K562 (cell line): ENCODE measurements at regions not wholly inside any gene's neighbourhood (a gene's known extent, or its start where the extent isn't known, plus 50 kb on each side); places are given as distances from the start of the nearest gene placed in this dataset.

Experiments used
- ATAC-seq: fragments of 200-7000 bp; cut with Tn5 transposase; 3 replicates; pipeline ENCODE4 v1.9.1; 2020; ENCODE audit warnings: moderate library complexity
- BruUV-seq: library from RNA; stranded (reverse); fragments of 400-500 nt; replicated peaks from 2 replicates; lab custom pipeline; 2021; lab: Mats Ljungman, UMichigan
- CTCF ChIA-PET: fragments of 300-600 bp; formaldehyde crosslinking; extraction: SDS; loops from one replicate; lab custom pipeline; 2021; ENCODE audit warnings: low intra/inter-chr PET ratio; lab: Yijun Ruan, JAX
- POLR2A ChIA-PET: fragments of 300-600, 350-650 bp; sonication (Branson Sonifier 250); formaldehyde crosslinking; extraction: SDS; loops from one replicate; lab custom pipeline; 2021; ENCODE audit warnings: antibody characterized with exemption, inconsistent platforms; lab: Yijun Ruan, JAX
- DNase-seq, 4 experiments: peaks; one replicate each; pipeline versions ENCODE4 v3.0.0 to v3.0.0-alpha.2; 2011 to 2018; ENCODE audit warnings: low spot score in 3 of 4, mixed read lengths in 3 of 4; ENCODE audit errors: extremely low read depth in 1 of 4
- FAIRE-seq: peaks from 2 replicates; lab custom pipeline; 2011; peaks lifted over from hg19 to GRCh38; lab: Jason Lieb, UNC
- H2AFZ ChIP-seq: 2 replicates; pipeline ENCODE4 v1.6.0; 2011; ENCODE audit warnings: low read depth, low read length, control low read depth, inconsistent platforms
- H3K27ac ChIP-seq: fragments of 200-600 bp; 3 replicates; pipeline ENCODE4 v1.8.0; 2011; ENCODE audit warnings: low read depth, mild to moderate bottlenecking, control low read depth, inconsistent platforms, low read length, moderate library complexity, mixed read lengths; ENCODE audit errors: extremely low read depth
- H3K27me3 ChIP-seq, 2 experiments: fragments of 300-600 bp in 1 of 2; 2 replicates in 1 of 2; 3 replicates in 1 of 2; pipeline versions ENCODE4 v1.6.0 to v1.8.0; 2011; ENCODE audit warnings: inconsistent platforms in 2 of 2, low read length in 2 of 2, mild to moderate bottlenecking in 1 of 2, mixed read lengths in 1 of 2, moderate library complexity in 1 of 2; ENCODE audit not compliant: control insufficient read depth in 2 of 2, insufficient read depth in 2 of 2
- H3K36me3 ChIP-seq: fragments of 300-600 bp; 3 replicates; pipeline ENCODE4 v1.8.0; 2011; ENCODE audit warnings: mild to moderate bottlenecking, low read length, inconsistent platforms; ENCODE audit not compliant: control insufficient read depth, insufficient read depth
- H3K4me1 ChIP-seq, 2 experiments: fragments of 200-600 bp in 1 of 2; replicated peaks in 1 of 2; 2 replicates in 1 of 2; 3 replicates in 1 of 2; pipeline versions ENCODE4 v1.5.1 to v1.8.0; 2011; ENCODE audit warnings: inconsistent platforms in 2 of 2, low read length in 2 of 2, mild to moderate bottlenecking in 1 of 2, mixed read lengths in 1 of 2, moderate library complexity in 1 of 2; ENCODE audit not compliant: control insufficient read depth in 2 of 2, insufficient read depth in 2 of 2
- H3K4me2 ChIP-seq: 2 replicates; pipeline ENCODE4 v1.6.1; 2011; ENCODE audit warnings: low read length, control low read depth, inconsistent platforms, mixed read lengths; ENCODE audit not compliant: insufficient read depth
- H3K4me3 ChIP-seq: fragments of 200-600 bp; sonication (generic), shearing (Covaris generic); 2 replicates; pipeline ENCODE4 v1.5.1; 2016; ENCODE audit warnings: control low read depth, inconsistent platforms
- H3K79me2 ChIP-seq: fragments of 200-600 bp; 3 replicates; pipeline ENCODE4 v1.8.0; 2011; ENCODE audit warnings: low read length, inconsistent platforms; ENCODE audit not compliant: control insufficient read depth, insufficient read depth
- H3K9ac ChIP-seq, 2 experiments: 2 replicates each; pipeline versions ENCODE4 v1.6.0 to v1.6.1; 2011; ENCODE audit warnings: low read depth in 2 of 2, low read length in 2 of 2, control low read depth in 1 of 2, inconsistent platforms in 1 of 2, mild to moderate bottlenecking in 1 of 2, mixed read lengths in 1 of 2; ENCODE audit not compliant: insufficient read depth in 1 of 2
- H3K9me1 ChIP-seq: one replicate; pipeline ENCODE4 v1.6.0; 2011; ENCODE audit warnings: inconsistent platforms, mild to moderate bottlenecking, low read length, moderate library complexity; ENCODE audit not compliant: control insufficient read depth, insufficient read depth
- H3K9me3 ChIP-seq: replicated peaks from 2 replicates; pipeline ENCODE4 v1.5.1; 2011; ENCODE audit warnings: low read depth, low read length, inconsistent platforms; ENCODE audit not compliant: control insufficient read depth, insufficient read depth
- H4K20me1 ChIP-seq: replicated peaks from 2 replicates; pipeline ENCODE4 v1.6.1; 2011; ENCODE audit warnings: low read length, inconsistent platforms, mixed read lengths; ENCODE audit not compliant: control insufficient read depth, insufficient read depth
- HCFC1 ChIP-seq: IDR thresholded peaks from 2 replicates; pipeline ENCODE4 v1.6.1; 2012; ENCODE audit warnings: low read depth, low read length, improper control_type of control experiment
- NFE2L1 ChIP-seq: fragments of 450-650 bp; IDR thresholded peaks from 2 replicates; pipeline ENCODE4 v1.6.1; 2016; ENCODE audit warnings: missing genetic modification characterization, low read depth, mild to moderate bottlenecking, missing compliant biosample characterization, moderate library complexity, borderline replicate concordance
- NFYB ChIP-seq: IDR thresholded peaks from 2 replicates; pipeline ENCODE4 v1.6.1; 2011; ENCODE audit warnings: mild to moderate bottlenecking, moderate library complexity; ENCODE audit not compliant: insufficient read length; ENCODE audit errors: extremely low read depth
- ZC3H11A ChIP-seq: IDR thresholded peaks from 2 replicates; pipeline ENCODE4 v1.6.1; 2012; ENCODE audit warnings: low read depth, low read length, improper control_type of control experiment
- ZNF174 ChIP-seq: fragments of 250-450 bp; sonication (Bioruptor Pico); IDR thresholded peaks from 2 replicates; pipeline ENCODE4 v1.4.0; 2020; ENCODE audit warnings: mild to moderate bottlenecking
- ZNF707 ChIP-seq: fragments of 250-450 bp; sonication (Bioruptor Pico); conservative IDR thresholded peaks from 2 replicates; pipeline ENCODE4 v1.8.0; 2022; ENCODE audit warnings: inconsistent platforms, mild to moderate bottlenecking, moderate library complexity
- WGBS: fragments of 100-300 bp; shearing (Covaris generic); methylation state at CpG from one replicate; pipeline ENCODE4 v1.1.6; 2016; ENCODE audit warnings: low coverage, mixed read lengths; ENCODE audit not compliant: insufficient coverage; ENCODE audit errors: missing lambda C conversion rate; 5-methylcytosine and 5-hydroxymethylcytosine counted together
- in situ Hi-C: fragments of 300-500 bp; cut with MboI; formaldehyde crosslinking; loops from 4 replicates; pipeline ENCODE4 v1.15.0; 2018; ENCODE audit warnings: inconsistent platforms, mixed read lengths
- intact Hi-C: fragments of 100-400 bp; cut with micrococcal nuclease; formaldehyde crosslinking; loops from 2 replicates; pipeline ENCODE4 v1.14.2; 2022
- TF ChIP-seq, protein P1 (sequence below): sonication (generic); formaldehyde crosslinking; IDR thresholded peaks from 2 replicates; pipeline ENCODE4 v1.8.0; 2022; ENCODE audit warnings: mild to moderate bottlenecking, missing genetic modification reagents
- TF ChIP-seq, protein P2 (sequence below), 3 experiments: fragments of 200-800 bp in 1 of 3; fragments of 250-450 bp in 1 of 3; fragments of 450-650 bp in 1 of 3; sonication (Bioruptor Pico) in 1 of 3; sonication (Bioruptor generic) in 1 of 3; formaldehyde crosslinking in 1 of 3; IDR thresholded peaks; 2 replicates each; pipeline versions ENCODE4 v1.6.1 to v1.8.0; 2016 to 2022; ENCODE audit warnings: mild to moderate bottlenecking in 2 of 3, missing genetic modification characterization in 2 of 3, missing compliant biosample characterization in 1 of 3, moderate library complexity in 1 of 3
- TF ChIP-seq, protein P3 (sequence below): sonication (generic); formaldehyde crosslinking; IDR thresholded peaks from 2 replicates; pipeline ENCODE4 v1.8.0; 2022; ENCODE audit warnings: mild to moderate bottlenecking, missing genetic modification reagents
- TF ChIP-seq, protein P4 (sequence below), 2 experiments: fragments of 450-650 bp in 1 of 2; IDR thresholded peaks; 2 replicates each; pipeline ENCODE4 v1.6.1; 2011 to 2017; ENCODE audit warnings: low read depth in 2 of 2, antibody characterized with exemption in 1 of 2, borderline replicate concordance in 1 of 2, low read length in 1 of 2, mild to moderate bottlenecking in 1 of 2, mixed read lengths in 1 of 2; ENCODE audit not compliant: control insufficient read depth in 1 of 2

DNA sequence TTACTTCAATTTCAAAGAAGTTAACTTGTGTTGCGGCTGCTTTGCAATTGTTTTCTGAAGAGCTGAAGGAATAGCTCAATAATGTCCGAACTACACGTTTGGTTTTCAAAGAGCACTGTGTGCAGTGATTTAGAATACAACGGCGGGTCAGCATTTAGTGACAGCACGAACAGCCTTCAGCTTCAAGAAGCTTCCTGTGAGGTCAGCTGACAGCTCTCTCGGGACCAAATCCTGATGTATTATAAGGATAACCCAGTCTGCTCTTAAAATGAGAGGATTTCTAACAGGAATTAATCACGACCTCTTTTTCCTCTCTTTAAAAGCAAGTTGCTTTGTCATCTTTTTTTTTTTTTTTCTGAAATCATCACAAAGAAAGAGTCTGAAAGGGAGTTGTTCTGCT is 97.9 kb upstream of the UNC13C start:
- H3K9me3 ChIP-seq, result no peaks in the 10 kb centered on the region
- BruUV-seq, result no TSS peak
- no peak overlapping the region for H3K27ac ChIP-seq
- 1% methylated on average over 8 of the region's 8 CpGs for WGBS
- intact Hi-C loops (no loop called here), in situ Hi-C loops (no loop called here)
- ATAC-seq (no peak), FAIRE-seq (no peak), DNase-seq (no peak)
- H3K4me1 ChIP-seq, result no peaks in the 10 kb centered on the region
- H4K20me1 ChIP-seq, result no peaks in the 10 kb centered on the region
- H3K4me3 ChIP-seq, result no peak overlapping the region
- no peaks in the 10 kb centered on the region for H3K36me3 ChIP-seq
- no peak overlapping the region for H3K9ac ChIP-seq
- H2AFZ ChIP-seq, result no peak overlapping the region
- CTCF ChIA-PET, result no interaction called here
- H3K79me2 ChIP-seq, result no peaks in the 10 kb centered on the region
- no peaks in the 10 kb centered on the region for H3K27me3 ChIP-seq
- POLR2A ChIA-PET, result no interaction called here
- no peak overlapping the region for H3K4me2 ChIP-seq
- H3K9me1 ChIP-seq, result no peaks in the 10 kb centered on the region
- TF ChIP-seq, protein P1, sequence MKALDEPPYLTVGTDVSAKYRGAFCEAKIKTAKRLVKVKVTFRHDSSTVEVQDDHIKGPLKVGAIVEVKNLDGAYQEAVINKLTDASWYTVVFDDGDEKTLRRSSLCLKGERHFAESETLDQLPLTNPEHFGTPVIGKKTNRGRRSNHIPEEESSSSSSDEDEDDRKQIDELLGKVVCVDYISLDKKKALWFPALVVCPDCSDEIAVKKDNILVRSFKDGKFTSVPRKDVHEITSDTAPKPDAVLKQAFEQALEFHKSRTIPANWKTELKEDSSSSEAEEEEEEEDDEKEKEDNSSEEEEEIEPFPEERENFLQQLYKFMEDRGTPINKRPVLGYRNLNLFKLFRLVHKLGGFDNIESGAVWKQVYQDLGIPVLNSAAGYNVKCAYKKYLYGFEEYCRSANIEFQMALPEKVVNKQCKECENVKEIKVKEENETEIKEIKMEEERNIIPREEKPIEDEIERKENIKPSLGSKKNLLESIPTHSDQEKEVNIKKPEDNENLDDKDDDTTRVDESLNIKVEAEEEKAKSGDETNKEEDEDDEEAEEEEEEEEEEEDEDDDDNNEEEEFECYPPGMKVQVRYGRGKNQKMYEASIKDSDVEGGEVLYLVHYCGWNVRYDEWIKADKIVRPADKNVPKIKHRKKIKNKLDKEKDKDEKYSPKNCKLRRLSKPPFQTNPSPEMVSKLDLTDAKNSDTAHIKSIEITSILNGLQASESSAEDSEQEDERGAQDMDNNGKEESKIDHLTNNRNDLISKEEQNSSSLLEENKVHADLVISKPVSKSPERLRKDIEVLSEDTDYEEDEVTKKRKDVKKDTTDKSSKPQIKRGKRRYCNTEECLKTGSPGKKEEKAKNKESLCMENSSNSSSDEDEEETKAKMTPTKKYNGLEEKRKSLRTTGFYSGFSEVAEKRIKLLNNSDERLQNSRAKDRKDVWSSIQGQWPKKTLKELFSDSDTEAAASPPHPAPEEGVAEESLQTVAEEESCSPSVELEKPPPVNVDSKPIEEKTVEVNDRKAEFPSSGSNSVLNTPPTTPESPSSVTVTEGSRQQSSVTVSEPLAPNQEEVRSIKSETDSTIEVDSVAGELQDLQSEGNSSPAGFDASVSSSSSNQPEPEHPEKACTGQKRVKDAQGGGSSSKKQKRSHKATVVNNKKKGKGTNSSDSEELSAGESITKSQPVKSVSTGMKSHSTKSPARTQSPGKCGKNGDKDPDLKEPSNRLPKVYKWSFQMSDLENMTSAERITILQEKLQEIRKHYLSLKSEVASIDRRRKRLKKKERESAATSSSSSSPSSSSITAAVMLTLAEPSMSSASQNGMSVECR, result no peak
- TF ChIP-seq, protein P2, sequence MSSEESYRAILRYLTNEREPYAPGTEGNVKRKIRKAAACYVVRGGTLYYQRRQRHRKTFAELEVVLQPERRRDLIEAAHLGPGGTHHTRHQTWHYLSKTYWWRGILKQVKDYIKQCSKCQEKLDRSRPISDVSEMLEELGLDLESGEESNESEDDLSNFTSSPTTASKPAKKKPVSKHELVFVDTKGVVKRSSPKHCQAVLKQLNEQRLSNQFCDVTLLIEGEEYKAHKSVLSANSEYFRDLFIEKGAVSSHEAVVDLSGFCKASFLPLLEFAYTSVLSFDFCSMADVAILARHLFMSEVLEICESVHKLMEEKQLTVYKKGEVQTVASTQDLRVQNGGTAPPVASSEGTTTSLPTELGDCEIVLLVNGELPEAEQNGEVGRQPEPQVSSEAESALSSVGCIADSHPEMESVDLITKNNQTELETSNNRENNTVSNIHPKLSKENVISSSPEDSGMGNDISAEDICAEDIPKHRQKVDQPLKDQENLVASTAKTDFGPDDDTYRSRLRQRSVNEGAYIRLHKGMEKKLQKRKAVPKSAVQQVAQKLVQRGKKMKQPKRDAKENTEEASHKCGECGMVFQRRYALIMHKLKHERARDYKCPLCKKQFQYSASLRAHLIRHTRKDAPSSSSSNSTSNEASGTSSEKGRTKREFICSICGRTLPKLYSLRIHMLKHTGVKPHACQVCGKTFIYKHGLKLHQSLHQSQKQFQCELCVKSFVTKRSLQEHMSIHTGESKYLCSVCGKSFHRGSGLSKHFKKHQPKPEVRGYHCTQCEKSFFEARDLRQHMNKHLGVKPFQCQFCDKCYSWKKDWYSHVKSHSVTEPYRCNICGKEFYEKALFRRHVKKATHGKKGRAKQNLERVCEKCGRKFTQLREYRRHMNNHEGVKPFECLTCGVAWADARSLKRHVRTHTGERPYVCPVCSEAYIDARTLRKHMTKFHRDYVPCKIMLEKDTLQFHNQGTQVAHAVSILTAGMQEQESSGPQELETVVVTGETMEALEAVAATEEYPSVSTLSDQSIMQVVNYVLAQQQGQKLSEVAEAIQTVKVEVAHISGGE (CRISPR knock-in tag; IDR thresholded peaks at IDR 0.05), result no peak
- TF ChIP-seq, protein P3, sequence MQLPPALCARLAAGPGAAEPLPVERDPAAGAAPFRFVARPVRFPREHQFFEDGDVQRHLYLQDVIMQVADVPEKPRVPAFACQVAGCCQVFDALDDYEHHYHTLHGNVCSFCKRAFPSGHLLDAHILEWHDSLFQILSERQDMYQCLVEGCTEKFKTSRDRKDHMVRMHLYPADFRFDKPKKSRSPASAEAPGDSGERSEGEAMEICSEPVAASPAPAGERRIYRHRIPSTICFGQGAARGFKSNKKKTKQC (CRISPR knock-in tag), result no peak
- TF ChIP-seq, protein P4, sequence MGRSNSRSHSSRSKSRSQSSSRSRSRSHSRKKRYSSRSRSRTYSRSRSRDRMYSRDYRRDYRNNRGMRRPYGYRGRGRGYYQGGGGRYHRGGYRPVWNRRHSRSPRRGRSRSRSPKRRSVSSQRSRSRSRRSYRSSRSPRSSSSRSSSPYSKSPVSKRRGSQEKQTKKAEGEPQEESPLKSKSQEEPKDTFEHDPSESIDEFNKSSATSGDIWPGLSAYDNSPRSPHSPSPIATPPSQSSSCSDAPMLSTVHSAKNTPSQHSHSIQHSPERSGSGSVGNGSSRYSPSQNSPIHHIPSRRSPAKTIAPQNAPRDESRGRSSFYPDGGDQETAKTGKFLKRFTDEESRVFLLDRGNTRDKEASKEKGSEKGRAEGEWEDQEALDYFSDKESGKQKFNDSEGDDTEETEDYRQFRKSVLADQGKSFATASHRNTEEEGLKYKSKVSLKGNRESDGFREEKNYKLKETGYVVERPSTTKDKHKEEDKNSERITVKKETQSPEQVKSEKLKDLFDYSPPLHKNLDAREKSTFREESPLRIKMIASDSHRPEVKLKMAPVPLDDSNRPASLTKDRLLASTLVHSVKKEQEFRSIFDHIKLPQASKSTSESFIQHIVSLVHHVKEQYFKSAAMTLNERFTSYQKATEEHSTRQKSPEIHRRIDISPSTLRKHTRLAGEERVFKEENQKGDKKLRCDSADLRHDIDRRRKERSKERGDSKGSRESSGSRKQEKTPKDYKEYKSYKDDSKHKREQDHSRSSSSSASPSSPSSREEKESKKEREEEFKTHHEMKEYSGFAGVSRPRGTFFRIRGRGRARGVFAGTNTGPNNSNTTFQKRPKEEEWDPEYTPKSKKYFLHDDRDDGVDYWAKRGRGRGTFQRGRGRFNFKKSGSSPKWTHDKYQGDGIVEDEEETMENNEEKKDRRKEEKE (IDR thresholded peaks at IDR 0.05; ENCODE audit: borderline replicate concordance in 1 of 2, control insufficient read depth in 1 of 2, low read depth in 2 of 2, low read length in 1 of 2), result no peak
- TF ChIP-seq ZC3H11A (no peak), NFE2L1 (tag) (no peak), NFYB (no peak), ZNF707 (CRISPR knock-in tag) (no peak), ZNF174 (CRISPR knock-in tag) (no peak), HCFC1 (no peak)
